ENCODE measurements at regions not wholly inside any gene's neighbourhood (a gene's known extent, or its start where the extent isn't known, plus 50 kb on each side); places are given as distances from the start of the nearest gene placed in this dataset.

DNA sequence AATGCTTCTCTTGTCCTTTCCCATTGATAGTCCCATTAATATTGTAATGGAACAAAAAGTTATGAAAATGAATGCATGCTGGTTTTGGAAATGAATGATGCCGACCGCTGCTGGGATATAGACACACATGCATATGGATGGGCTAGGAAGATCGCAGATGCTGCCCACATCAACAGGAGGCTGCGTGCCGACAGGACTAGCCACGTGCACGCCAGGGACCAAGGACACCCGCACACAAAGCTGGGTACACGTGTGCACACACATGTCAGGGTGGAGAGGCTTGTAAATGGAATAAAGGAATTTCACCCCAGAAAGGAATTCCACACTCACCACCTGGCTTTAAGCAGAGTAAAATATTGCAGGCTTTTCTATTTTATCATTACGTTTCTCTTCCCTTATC, 153.8 kb upstream of the VASH1 start:
- Histone ChIP-seq H3K27ac (no peak overlapping the region), H3K27me3 (replicated peaks) (no peaks in the 10 kb centered on the region), H3K36me3 (replicated peaks) (no peaks in the 10 kb centered on the region), H3K4me3 (ENCODE audit: low read depth, low read length) (no peak overlapping the region)
- TF ChIP-seq, protein P1, sequence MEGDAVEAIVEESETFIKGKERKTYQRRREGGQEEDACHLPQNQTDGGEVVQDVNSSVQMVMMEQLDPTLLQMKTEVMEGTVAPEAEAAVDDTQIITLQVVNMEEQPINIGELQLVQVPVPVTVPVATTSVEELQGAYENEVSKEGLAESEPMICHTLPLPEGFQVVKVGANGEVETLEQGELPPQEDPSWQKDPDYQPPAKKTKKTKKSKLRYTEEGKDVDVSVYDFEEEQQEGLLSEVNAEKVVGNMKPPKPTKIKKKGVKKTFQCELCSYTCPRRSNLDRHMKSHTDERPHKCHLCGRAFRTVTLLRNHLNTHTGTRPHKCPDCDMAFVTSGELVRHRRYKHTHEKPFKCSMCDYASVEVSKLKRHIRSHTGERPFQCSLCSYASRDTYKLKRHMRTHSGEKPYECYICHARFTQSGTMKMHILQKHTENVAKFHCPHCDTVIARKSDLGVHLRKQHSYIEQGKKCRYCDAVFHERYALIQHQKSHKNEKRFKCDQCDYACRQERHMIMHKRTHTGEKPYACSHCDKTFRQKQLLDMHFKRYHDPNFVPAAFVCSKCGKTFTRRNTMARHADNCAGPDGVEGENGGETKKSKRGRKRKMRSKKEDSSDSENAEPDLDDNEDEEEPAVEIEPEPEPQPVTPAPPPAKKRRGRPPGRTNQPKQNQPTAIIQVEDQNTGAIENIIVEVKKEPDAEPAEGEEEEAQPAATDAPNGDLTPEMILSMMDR (IDR thresholded peaks at IDR 0.05; ENCODE audit: low read depth, low read length, missing control alignments), result no peak
- DNase-seq, result no peak
- in situ Hi-C loops (cut with HindIII; ENCODE audit: low pct_ligation_motif_present, low sequenced_read_pairs), result no loop called here

GRCh38 chr14:76612654-76613053, 148.6 kb upstream of the VASH1 start:
- H3K27me3 ChIP-seq (replicated peaks), result no peaks in the 10 kb centered on the region
- in situ Hi-C loops (cut with HindIII; ENCODE audit: low pct_ligation_motif_present, low sequenced_read_pairs), result no loop called here
- no peak overlapping the region for H3K4me3 ChIP-seq (ENCODE audit: low read depth, low read length)
- TF ChIP-seq, protein P1 (IDR thresholded peaks at IDR 0.05; ENCODE audit: low read depth, low read length, missing control alignments), result no peak
- no peak overlapping the region for H3K27ac ChIP-seq
- DNase-seq, result no peak
- H3K36me3 ChIP-seq (replicated peaks), result no peaks in the 10 kb centered on the region

- TF ChIP-seq, protein P1 (IDR thresholded peaks at IDR 0.05; ENCODE audit: low read depth, low read length, missing control alignments), result no peak
- H3K4me3 ChIP-seq (ENCODE audit: low read depth, low read length), result no peak overlapping the region
- DNase-seq, result no peak
- in situ Hi-C loops (cut with HindIII; ENCODE audit: low pct_ligation_motif_present, low sequenced_read_pairs), result no loop called here
- H3K27me3 ChIP-seq (replicated peaks), result no peaks in the 10 kb centered on the region
- H3K27ac ChIP-seq, result no peak overlapping the region
- H3K36me3 ChIP-seq (replicated peaks), result no peaks in the 10 kb centered on the region
These were observed 147.7 kb upstream of the VASH1 start for GRCh38 chr14:76613616-76614015.

DNA sequence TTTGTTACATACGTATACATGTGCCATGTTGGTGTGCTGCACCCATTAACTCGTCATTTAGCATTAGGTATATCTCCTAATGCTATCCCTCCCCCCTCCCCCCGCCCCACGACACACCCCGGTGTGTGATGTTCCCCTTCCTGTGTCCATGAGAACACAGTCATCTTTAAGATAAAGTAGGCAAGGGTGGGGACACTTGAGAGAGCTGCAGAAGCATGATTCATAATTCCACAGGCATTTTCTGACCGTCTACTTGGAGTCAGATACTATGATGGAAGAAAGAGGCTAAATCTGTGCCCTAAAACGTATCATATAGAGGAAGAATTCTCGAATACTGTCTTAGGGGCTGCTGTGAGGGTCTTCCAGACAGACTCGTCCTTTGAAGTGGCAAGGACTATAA, 145.9 kb upstream of the VASH1 start:
- DNase-seq, result no peak
- in situ Hi-C loops (cut with HindIII; ENCODE audit: low pct_ligation_motif_present, low sequenced_read_pairs), result no loop called here
- H3K27ac ChIP-seq, result no peak overlapping the region
- H3K4me3 ChIP-seq (ENCODE audit: low read depth, low read length), result no peak overlapping the region
- no peaks in the 10 kb centered on the region for H3K36me3 ChIP-seq (replicated peaks)
- no peaks in the 10 kb centered on the region for H3K27me3 ChIP-seq (replicated peaks)
- TF ChIP-seq, protein P1 (IDR thresholded peaks at IDR 0.05; ENCODE audit: low read depth, low read length, missing control alignments), result no peak

- in situ Hi-C loops (cut with HindIII; ENCODE audit: low pct_ligation_motif_present, low sequenced_read_pairs), result no loop called here
- TF ChIP-seq, protein P1 (IDR thresholded peaks at IDR 0.05; ENCODE audit: low read depth, low read length, missing control alignments), result no peak
- no peak overlapping the region for H3K4me3 ChIP-seq (ENCODE audit: low read depth, low read length)
- H3K27me3 ChIP-seq (replicated peaks), result no peaks in the 10 kb centered on the region
- no peak overlapping the region for H3K27ac ChIP-seq
- DNase-seq, result no peak
- no peaks in the 10 kb centered on the region for H3K36me3 ChIP-seq (replicated peaks)
These were observed 143.8 kb upstream of the VASH1 start for GRCh38 chr14:76617440-76617839.

GRCh38 chr14:76636602-76637001, 124.7 kb upstream of the VASH1 start:
- no peak overlapping the region for H3K27ac ChIP-seq
- TF ChIP-seq, protein P1 (IDR thresholded peaks at IDR 0.05; ENCODE audit: low read depth, low read length, missing control alignments), result no peak
- no peak for DNase-seq

More at GRCh38 chr14:76636602-76637001, 124.7 kb upstream of the VASH1 start:
- Histone ChIP-seq H3K4me3 (ENCODE audit: low read depth, low read length) (no peak overlapping the region), H3K36me3 (replicated peaks) (no peaks in the 10 kb centered on the region), H3K27me3 (replicated peaks) (no peaks in the 10 kb centered on the region)
- in situ Hi-C loops (cut with HindIII; ENCODE audit: low pct_ligation_motif_present, low sequenced_read_pairs), result no loop called here
